HepG2 (cell line): ENCODE measurements at regions not wholly inside any gene's neighbourhood (a gene's known extent, or its start where the extent isn't known, plus 50 kb on each side); places are given as distances from the start of the nearest gene placed in this dataset.

ENCODE experiments used
- ATAC-seq: fragments of 200-7000 bp; cut with Tn5 transposase; 3 replicates; pipeline ENCODE4 v1.9.1; 2020; ENCODE audit warnings: mild to moderate bottlenecking, moderate library complexity
- BruUV-seq: library from RNA; stranded (reverse); fragments of 400-500 nt; replicated peaks from 2 replicates; lab custom pipeline; 2021; lab: Mats Ljungman, UMichigan
- CTCF ChIA-PET: fragments of 300-600 bp; formaldehyde crosslinking; extraction: SDS; loops from one replicate; lab custom pipeline; 2021; ENCODE audit warnings: low total read pairs, inconsistent platforms, low intra/inter-chr PET ratio; lab: Yijun Ruan, JAX
- POLR2A ChIA-PET: fragments of 350-600 bp; sonication (Branson Sonifier 250); formaldehyde crosslinking; loops from one replicate; lab custom pipeline; 2020; ENCODE audit warnings: antibody characterized with exemption, inconsistent platforms; lab: Yijun Ruan, JAX
- DNase-seq: peaks from one replicate; pipeline ENCODE4 v3.0.0-alpha.2; 2015; ENCODE audit warnings: low spot score
- FAIRE-seq: peaks from 3 replicates; lab custom pipeline; 2011; peaks lifted over from hg19 to GRCh38; lab: Jason Lieb, UNC
- H2AFZ ChIP-seq: one replicate; pipeline ENCODE4 v1.6.1; 2011; ENCODE audit warnings: low read length, inconsistent platforms
- H3K27ac ChIP-seq: fragments of 300-600 bp; 3 replicates; pipeline ENCODE4 v1.8.0; 2011; ENCODE audit warnings: mixed run types, mild to moderate bottlenecking, mixed read lengths, low read length, inconsistent platforms; ENCODE audit not compliant: insufficient read depth; ENCODE audit errors: extremely low read length
- H3K27me3 ChIP-seq, 2 experiments: fragments of 200-600 bp in 1 of 2; 2 replicates in 1 of 2; 3 replicates in 1 of 2; pipeline versions ENCODE4 v1.6.0 to v1.8.0; 2011; ENCODE audit warnings: low read length in 2 of 2, mild to moderate bottlenecking in 2 of 2, moderate library complexity in 2 of 2, inconsistent platforms in 1 of 2; ENCODE audit not compliant: insufficient read depth in 2 of 2, control insufficient read depth in 1 of 2
- H3K36me3 ChIP-seq, 2 experiments: fragments of 200-600 bp in 1 of 2; replicated peaks in 1 of 2; 2 replicates in 1 of 2; 3 replicates in 1 of 2; pipeline versions ENCODE4 v1.5.1 to v1.8.0; 2011; ENCODE audit warnings: low read length in 2 of 2, inconsistent platforms in 1 of 2; ENCODE audit not compliant: insufficient read depth in 2 of 2, control insufficient read depth in 1 of 2
- H3K4me1 ChIP-seq: 2 replicates; pipeline ENCODE4 v1.5.1; 2012; ENCODE audit warnings: low read length, inconsistent platforms; ENCODE audit not compliant: insufficient read depth
- H3K4me2 ChIP-seq: 2 replicates; pipeline ENCODE4 v1.6.0; 2011; ENCODE audit warnings: low read depth, low read length, inconsistent platforms
- H3K4me3 ChIP-seq, 3 experiments: fragments of 200-600 bp in 1 of 3; sonication (generic), shearing (Covaris generic) in 1 of 3; replicated peaks in 1 of 3; 2 replicates each; pipeline ENCODE4 v1.5.1; 2011 to 2016; ENCODE audit warnings: low read length in 3 of 3, inconsistent platforms in 2 of 3, low read depth in 2 of 3, mild to moderate bottlenecking in 2 of 3, control low read depth in 1 of 3, mixed read lengths in 1 of 3; ENCODE audit not compliant: insufficient read depth in 1 of 3
- H3K79me2 ChIP-seq: one replicate; pipeline ENCODE4 v1.6.1; 2011; ENCODE audit warnings: low read length, inconsistent platforms; ENCODE audit not compliant: insufficient read depth
- H3K9ac ChIP-seq: 2 replicates; pipeline ENCODE4 v1.6.0; 2011; ENCODE audit warnings: mild to moderate bottlenecking, low read depth, low read length, inconsistent platforms; ENCODE audit not compliant: insufficient read depth
- H3K9me3 ChIP-seq: 2 replicates; pipeline ENCODE4 v1.5.1; 2012; ENCODE audit warnings: mild to moderate bottlenecking, low read length
- H4K20me1 ChIP-seq: 2 replicates; pipeline ENCODE4 v1.6.0; 2011; ENCODE audit warnings: inconsistent platforms, mild to moderate bottlenecking, low read length, moderate library complexity; ENCODE audit not compliant: insufficient read depth
- DR1 ChIP-seq: sonication (generic); formaldehyde crosslinking; IDR thresholded peaks from 2 replicates; pipeline ENCODE4 v1.8.0; 2021; ENCODE audit warnings: mild to moderate bottlenecking, missing genetic modification reagents, inconsistent platforms
- MAZ ChIP-seq, 2 experiments: sonication (generic) in 1 of 2; formaldehyde crosslinking in 1 of 2; IDR thresholded peaks; 2 replicates each; pipeline versions ENCODE4 v1.5.0 to v1.6.1; 2012 to 2020; ENCODE audit warnings: low read depth in 2 of 2, mild to moderate bottlenecking in 2 of 2, borderline replicate concordance in 1 of 2, improper control_type of control experiment in 1 of 2, low read length in 1 of 2, missing genetic modification reagents in 1 of 2, moderate library complexity in 1 of 2
- ZNF484 ChIP-seq: sonication (generic); formaldehyde crosslinking; IDR thresholded peaks from 2 replicates; pipeline ENCODE4 v1.5.1; 2020; ENCODE audit warnings: mild to moderate bottlenecking, low read depth, missing genetic modification reagents, borderline replicate concordance
- WGBS: methylation state at CpG from one replicate; pipeline ENCODE4 v1.1.6; 2017; ENCODE audit warnings: low lambda C conversion rate; 5-methylcytosine and 5-hydroxymethylcytosine counted together
- in situ Hi-C: cut with HindIII; loops from 2 replicates; pipeline ENCODE4 v1.10.0; 2017; ENCODE audit warnings: low pct_unique_long_range_greater_than_20kb; ENCODE audit not compliant: extremely low pct_ligation_motif_present
- intact Hi-C: fragments of 100-400 bp; cut with micrococcal nuclease; formaldehyde crosslinking; loops from one replicate; pipeline ENCODE4 v1.10.0; 2022; ENCODE audit not compliant: unreplicated experiment
- TF ChIP-seq, protein P1 (sequence below): IDR thresholded peaks from 2 replicates; pipeline ENCODE4 v1.6.1; 2012; ENCODE audit warnings: low read length, improper control_type of control experiment
- TF ChIP-seq, protein P2 (sequence below): IDR thresholded peaks from 2 replicates; pipeline ENCODE4 v1.6.1; 2016; ENCODE audit warnings: missing biosample characterization, missing genetic modification reagents, low read depth

DNA sequence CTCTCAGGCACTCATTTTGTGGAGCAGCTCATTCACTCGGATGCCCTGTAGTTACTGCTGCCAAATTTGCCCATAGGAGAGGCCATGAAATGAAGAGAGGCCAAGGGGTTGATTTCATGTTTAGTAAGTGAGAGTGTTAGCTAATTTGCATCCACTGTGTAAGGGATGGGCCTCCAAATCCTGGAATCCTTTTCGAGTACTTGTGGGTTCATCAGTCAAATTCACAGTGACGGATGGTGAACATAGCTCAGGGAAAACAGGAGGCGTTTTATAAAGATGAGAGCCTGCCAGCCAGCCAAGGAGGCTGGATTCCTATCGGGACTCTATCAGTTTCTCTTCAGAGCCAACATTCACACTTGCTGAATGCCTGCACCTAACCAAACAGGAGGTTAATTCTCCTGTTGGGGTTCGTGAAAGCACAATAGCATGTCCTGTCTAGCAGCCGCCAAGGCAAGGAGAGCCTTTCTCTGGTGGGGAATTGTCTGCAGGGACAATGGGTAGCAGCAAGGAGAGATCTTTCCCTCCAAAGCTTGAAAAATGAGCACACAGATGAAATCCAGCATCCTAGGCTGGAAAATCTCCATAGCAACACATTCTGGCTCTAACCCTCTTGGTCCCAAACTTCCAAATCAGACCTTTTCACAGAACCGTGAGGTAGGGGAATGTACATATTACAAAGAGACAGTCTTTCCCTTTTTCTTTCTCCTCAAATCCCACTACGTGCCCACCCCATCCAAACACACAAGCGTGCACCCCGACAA lies 231.4 kb upstream of the ECI2 start:
- in situ Hi-C loops (no loop called here), intact Hi-C loops (no loop called here)
- Histone ChIP-seq H3K36me3 (no peaks in the 10 kb centered on the region), H3K4me3 (no peak overlapping the region), H4K20me1 (no peaks in the 10 kb centered on the region), H3K4me2 (no peak overlapping the region), H3K9me3 (no peaks in the 10 kb centered on the region), H3K4me1 (no peaks in the 10 kb centered on the region), H3K9ac (no peak overlapping the region), H3K27ac (no peak overlapping the region), H3K27me3 (peaks cover 2 to 53% of the 10 kb centered on the region in 2 experiments; a peak in 4 of 5 replicates), H2AFZ (no peak overlapping the region), H3K79me2 (no peaks in the 10 kb centered on the region)
- TF ChIP-seq DR1 (CRISPR knock-in tag) (no peak), MAZ (IDR thresholded peaks at IDR 0.05; ENCODE audit: borderline replicate concordance, low read depth, low read length) (no peak), MAZ (CRISPR knock-in tag; IDR thresholded peaks at IDR 0.05; ENCODE audit: low read depth) (no peak), ZNF484 (CRISPR knock-in tag) (no peak)
- TF ChIP-seq, protein P1, sequence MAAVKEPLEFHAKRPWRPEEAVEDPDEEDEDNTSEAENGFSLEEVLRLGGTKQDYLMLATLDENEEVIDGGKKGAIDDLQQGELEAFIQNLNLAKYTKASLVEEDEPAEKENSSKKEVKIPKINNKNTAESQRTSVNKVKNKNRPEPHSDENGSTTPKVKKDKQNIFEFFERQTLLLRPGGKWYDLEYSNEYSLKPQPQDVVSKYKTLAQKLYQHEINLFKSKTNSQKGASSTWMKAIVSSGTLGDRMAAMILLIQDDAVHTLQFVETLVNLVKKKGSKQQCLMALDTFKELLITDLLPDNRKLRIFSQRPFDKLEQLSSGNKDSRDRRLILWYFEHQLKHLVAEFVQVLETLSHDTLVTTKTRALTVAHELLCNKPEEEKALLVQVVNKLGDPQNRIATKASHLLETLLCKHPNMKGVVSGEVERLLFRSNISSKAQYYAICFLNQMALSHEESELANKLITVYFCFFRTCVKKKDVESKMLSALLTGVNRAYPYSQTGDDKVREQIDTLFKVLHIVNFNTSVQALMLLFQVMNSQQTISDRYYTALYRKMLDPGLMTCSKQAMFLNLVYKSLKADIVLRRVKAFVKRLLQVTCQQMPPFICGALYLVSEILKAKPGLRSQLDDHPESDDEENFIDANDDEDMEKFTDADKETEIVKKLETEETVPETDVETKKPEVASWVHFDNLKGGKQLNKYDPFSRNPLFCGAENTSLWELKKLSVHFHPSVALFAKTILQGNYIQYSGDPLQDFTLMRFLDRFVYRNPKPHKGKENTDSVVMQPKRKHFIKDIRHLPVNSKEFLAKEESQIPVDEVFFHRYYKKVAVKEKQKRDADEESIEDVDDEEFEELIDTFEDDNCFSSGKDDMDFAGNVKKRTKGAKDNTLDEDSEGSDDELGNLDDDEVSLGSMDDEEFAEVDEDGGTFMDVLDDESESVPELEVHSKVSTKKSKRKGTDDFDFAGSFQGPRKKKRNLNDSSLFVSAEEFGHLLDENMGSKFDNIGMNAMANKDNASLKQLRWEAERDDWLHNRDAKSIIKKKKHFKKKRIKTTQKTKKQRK, result no peak
- TF ChIP-seq, protein P2, sequence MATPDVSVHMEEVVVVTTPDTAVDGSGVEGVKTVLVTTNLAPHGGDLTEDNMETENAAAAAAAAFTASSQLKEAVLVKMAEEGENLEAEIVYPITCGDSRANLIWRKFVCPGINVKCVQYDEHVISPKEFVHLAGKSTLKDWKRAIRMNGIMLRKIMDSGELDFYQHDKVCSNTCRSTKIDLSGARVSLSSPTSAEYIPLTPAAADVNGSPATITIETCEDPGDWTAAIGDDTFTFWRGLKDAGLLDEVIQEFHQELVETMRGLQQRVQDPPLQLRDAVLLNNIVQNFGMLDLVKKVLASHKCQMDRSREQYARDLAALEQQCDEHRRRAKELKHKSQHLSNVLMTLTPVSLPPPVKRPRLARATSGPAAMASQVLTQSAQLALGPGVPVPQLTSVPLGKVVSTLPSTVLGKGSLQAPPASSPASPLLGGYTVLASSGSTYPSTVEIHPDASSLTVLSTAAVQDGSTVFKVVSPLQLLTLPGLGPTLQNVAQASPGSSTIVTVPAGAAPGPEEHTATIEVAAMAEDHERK (CRISPR knock-in tag), result no peak
- CTCF ChIA-PET, result no interaction called here
- WGBS, result 5% methylated on average over 11 of the region's 11 CpGs
- no peak for DNase-seq
- FAIRE-seq, result no peak
- no peak for ATAC-seq
- no TSS peak for BruUV-seq
- POLR2A ChIA-PET, result no interaction called here
